ENCODE measurements at regions not wholly inside any gene's neighbourhood (a gene's known extent, or its start where the extent isn't known, plus 50 kb on each side); places are given as distances from the start of the nearest gene placed in this dataset.

- DNase-seq (ENCODE audit: low read depth in 2 of 3, low spot score in 1 of 3) = no peak
Observed at GRCh38 chr14:26990946-26991345, 393.1 kb upstream of the NOVA1 start.

- no peak for DNase-seq (ENCODE audit: low read depth in 2 of 3, low spot score in 1 of 3)
Observed at GRCh38 chr14:26992403-26993115, 394.7 kb upstream of the NOVA1 start.

- DNase-seq (ENCODE audit: low read depth in 2 of 3, low spot score in 1 of 3) = no peak
Observed at GRCh38 chr14:26993556-26993955, 395.7 kb upstream of the NOVA1 start.

- DNase-seq (ENCODE audit: low read depth in 2 of 3, low spot score in 1 of 3) = no peak
Observed at GRCh38 chr14:26995301-26995700, 397.5 kb upstream of the NOVA1 start.

DNA sequence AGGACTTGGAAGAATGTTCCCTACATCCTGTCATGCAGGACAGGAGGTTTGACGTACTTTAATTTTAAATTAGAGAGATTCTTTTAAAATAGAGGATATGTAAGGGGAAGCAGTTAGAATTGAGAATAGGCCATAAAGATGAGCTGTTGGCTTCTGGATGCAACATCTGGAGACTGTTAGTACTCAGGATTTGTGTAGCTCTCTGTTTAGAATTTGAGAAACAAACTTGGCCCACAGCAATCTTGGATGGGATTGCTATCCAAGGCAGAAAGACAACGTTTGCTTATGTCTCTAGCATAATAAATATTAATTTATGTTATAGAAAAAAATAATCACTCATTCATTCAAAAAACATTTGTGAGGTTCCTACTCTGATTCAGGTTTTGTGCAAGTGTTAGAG is 398.4 kb upstream of the NOVA1 start:
- no peak for DNase-seq (ENCODE audit: low read depth in 2 of 3, low spot score in 1 of 3)

DNA sequence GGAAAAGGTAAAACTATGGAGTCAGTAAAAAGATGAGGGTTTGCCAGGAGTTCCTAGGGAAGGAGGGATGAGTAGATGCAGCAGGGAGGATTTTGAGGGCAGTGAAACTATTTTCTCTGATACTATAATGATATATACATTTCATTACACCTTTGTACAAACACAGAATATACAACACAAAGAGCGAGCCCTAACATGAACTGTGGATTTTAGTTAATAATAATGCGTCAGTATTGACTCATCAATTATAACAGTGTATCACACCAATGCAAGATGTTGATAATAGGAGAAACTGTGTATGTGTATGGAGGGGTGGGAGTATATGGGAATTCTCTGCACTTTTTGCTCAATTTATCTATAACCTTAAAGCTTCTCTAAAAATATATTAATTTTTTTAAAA is 404.3 kb upstream of the NOVA1 start:
- no peak for DNase-seq (ENCODE audit: low read depth in 2 of 3, low spot score in 1 of 3)

GRCh38 chr14:27006570-27006969 is 408.7 kb upstream of the NOVA1 start:
- DNase-seq (ENCODE audit: low read depth in 2 of 3, low spot score in 1 of 3) = no peak

GRCh38 chr14:27008187-27008586 is 410.4 kb upstream of the NOVA1 start:
- DNase-seq (ENCODE audit: low read depth in 2 of 3, low spot score in 1 of 3) = no peak

- DNase-seq (ENCODE audit: low read depth in 2 of 3, low spot score in 1 of 3) = no peak
Observed at GRCh38 chr14:27012641-27013040, 414.8 kb upstream of the NOVA1 start.

DNA sequence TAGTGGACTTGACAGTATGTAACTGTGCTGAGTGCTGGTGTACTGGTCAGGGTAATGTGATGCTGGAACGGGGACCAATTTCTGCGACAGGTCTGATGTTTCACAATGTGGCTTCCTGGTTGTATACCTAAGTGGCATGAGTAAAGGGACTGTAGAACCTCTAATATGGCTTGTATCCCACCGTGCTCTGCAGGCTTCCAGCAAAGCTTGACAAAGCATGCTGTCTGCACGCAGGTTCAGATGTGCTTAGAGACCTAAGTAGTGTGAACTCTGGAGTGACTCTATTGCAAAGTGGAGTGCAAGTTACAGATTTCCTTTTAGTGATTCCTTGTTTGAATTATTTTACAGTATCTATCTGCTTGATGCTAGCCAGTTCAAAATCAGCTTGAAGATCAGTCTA is 415.8 kb upstream of the NOVA1 start:
- DNase-seq (ENCODE audit: low read depth in 2 of 3, low spot score in 1 of 3) = no peak

DNA sequence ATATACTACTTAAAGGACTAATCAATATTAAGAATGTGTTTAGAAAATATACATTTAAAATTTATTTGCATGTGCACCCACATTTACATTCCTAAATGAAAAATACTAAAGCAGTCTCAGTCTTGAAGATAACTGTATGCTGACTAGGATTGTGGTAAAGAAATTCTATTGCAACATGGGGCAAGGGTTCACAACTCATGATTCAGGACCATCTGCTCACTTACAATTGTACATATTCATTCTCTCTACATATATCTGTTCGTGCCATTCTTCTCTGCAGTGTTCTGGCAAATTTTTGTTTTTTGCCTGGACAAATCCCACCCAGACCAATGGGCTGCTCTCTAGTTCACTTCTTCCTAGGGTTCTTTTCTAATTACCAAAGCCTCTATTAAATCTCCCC is 417.2 kb upstream of the NOVA1 start:
- no peak for DNase-seq (ENCODE audit: low read depth in 2 of 3, low spot score in 1 of 3)

DNA sequence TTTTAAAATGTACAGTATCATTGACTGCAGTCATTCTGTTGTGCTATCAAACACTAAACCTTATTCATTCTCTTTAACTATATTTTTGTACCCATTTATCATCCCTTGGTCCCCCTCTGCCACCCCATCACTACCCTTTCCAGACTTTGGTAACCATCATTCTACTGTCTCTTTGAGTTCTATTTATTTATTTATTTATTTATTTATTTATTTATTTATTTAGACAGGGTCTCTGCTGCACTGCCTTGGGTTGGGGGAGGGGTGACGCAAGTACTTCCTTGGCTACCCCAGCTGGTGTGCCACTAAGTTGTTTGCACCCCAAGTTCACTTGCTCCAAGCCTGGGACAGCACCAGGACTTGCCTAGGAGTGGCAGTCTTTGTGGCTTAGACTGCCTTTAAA is 427.8 kb upstream of the NOVA1 start:
- DNase-seq (ENCODE audit: low read depth in 2 of 3, low spot score in 1 of 3) = no peak

- DNase-seq (ENCODE audit: low read depth in 2 of 3, low spot score in 1 of 3) = no peak
Observed at GRCh38 chr14:27026097-27026496, 428.3 kb upstream of the NOVA1 start.

GRCh38 chr14:27040552-27040951 is 442.7 kb upstream of the NOVA1 start:
- no peak for DNase-seq (ENCODE audit: low read depth in 2 of 3, low spot score in 1 of 3)

- no peak for DNase-seq (ENCODE audit: low read depth in 2 of 3, low spot score in 1 of 3)
Observed at GRCh38 chr14:27049701-27050100, 451.9 kb upstream of the NOVA1 start.

- DNase-seq (ENCODE audit: low read depth in 2 of 3, low spot score in 1 of 3) = no peak
Observed at GRCh38 chr14:27050208-27050607, 452.4 kb upstream of the NOVA1 start.

- DNase-seq (ENCODE audit: low read depth in 2 of 3, low spot score in 1 of 3) = no peak
Observed at GRCh38 chr14:27056586-27056985, 458.8 kb upstream of the NOVA1 start.

- no peak for DNase-seq (ENCODE audit: low read depth in 2 of 3, low spot score in 1 of 3)
Observed at GRCh38 chr14:27061299-27061698, 463.5 kb upstream of the NOVA1 start.

- DNase-seq (ENCODE audit: low read depth in 2 of 3, low spot score in 1 of 3) = no peak
Observed at GRCh38 chr14:27063959-27064358, 466.1 kb upstream of the NOVA1 start.

- DNase-seq (ENCODE audit: low read depth in 2 of 3, low spot score in 1 of 3) = no peak
Observed at GRCh38 chr14:27065886-27066285, 468.1 kb upstream of the NOVA1 start.

DNA sequence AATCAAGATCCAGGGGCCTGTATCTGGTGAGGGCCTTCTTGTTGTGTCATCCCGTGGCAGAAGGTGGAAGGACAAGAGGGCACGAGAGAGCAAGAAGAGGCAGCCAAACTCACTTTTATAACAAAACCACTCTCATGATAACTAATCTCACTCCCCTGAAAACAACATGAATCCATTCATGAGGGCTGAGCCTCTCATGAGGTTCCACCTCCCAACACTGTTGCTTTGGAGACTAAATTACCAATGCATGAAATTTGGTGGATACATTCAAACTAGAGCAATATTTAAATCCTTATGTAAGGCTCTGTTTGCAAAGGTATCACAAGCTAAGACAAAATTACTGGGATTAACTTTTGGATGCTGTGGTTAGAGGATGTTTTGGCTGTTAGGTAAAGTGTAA is 470.1 kb upstream of the NOVA1 start:
- DNase-seq (ENCODE audit: low read depth in 2 of 3, low spot score in 1 of 3) = no peak

DNA sequence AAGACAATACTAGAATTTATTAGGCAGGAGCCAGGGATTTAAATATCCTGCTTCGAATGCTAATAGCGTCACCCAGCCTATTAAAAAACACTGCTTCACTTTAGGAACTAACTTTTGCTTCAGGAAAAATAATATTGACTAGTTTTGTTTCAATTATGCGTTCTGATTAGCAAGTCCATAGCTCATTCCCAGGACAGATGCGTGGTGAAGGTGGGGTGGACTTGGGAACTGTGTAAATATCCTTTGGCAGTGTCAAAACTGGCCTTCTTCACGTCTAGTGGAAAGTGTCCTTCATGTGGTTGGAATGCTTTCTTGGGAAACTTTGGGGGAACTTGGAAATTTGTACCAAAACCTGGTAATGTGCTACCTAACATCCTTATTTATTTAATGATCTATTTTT is 474.8 kb upstream of the NOVA1 start:
- no peak for DNase-seq (ENCODE audit: low read depth in 2 of 3, low spot score in 1 of 3)

- no peak for DNase-seq (ENCODE audit: low read depth in 2 of 3, low spot score in 1 of 3)
Observed at GRCh38 chr14:27075503-27075902, 477.7 kb upstream of the NOVA1 start.

- DNase-seq (ENCODE audit: low read depth in 2 of 3, low spot score in 1 of 3) = no peak
Observed at GRCh38 chr14:27077214-27077613, 479.4 kb upstream of the NOVA1 start.

Measured in stimulated activated CD4-positive, alpha-beta T cell treated with anti-CD3 and anti-CD28 coated beads, Interleukin-12 subunit alpha, Interleukin-12 subunit beta, amount 100 ng/mL, for 48 hours (primary cell).